H1 (cell line): ENCODE measurements at regions not wholly inside any gene's neighbourhood (a gene's known extent, or its start where the extent isn't known, plus 50 kb on each side); places are given as distances from the start of the nearest gene placed in this dataset.

Experiments
- HDAC6 ChIP-seq: IDR thresholded peaks from one replicate; pipeline ENCODE4 v1.7.1; 2012; ENCODE audit warnings: low read depth, mild to moderate bottlenecking, inconsistent platforms, low read length, moderate library complexity
- JUN ChIP-seq: IDR thresholded peaks from 2 replicates; pipeline ENCODE4 v1.6.1; 2011; ENCODE audit warnings: low read depth, mild to moderate bottlenecking, improper control_type of control experiment, low read length
- MAFK ChIP-seq: IDR thresholded peaks from 2 replicates; pipeline ENCODE4 v1.6.1; 2012; ENCODE audit warnings: low read depth, mild to moderate bottlenecking, improper control_type of control experiment, low read length
- MAX ChIP-seq: IDR thresholded peaks from 2 replicates; pipeline ENCODE4 v1.6.1; 2012; ENCODE audit warnings: inconsistent platforms
- RNF2 ChIP-seq: fragments of 200-900, 300-1000 bp; sonication (generic); IDR thresholded peaks from 2 replicates; pipeline ENCODE4 v1.7.1; 2016; ENCODE audit warnings: borderline replicate concordance, low read depth, mild to moderate bottlenecking, antibody characterized with exemption, low read length; ENCODE audit not compliant: poor library complexity, severe bottlenecking; ENCODE audit errors: missing control alignments
- RXRA ChIP-seq: IDR thresholded peaks from 2 replicates; pipeline ENCODE4 v1.6.1; 2011; ENCODE audit warnings: low read depth, mild to moderate bottlenecking, low read length, moderate library complexity; ENCODE audit not compliant: insufficient read depth
- SIX5 ChIP-seq: IDR thresholded peaks from 2 replicates; pipeline ENCODE4 v1.6.1; 2011; ENCODE audit warnings: mild to moderate bottlenecking, low read depth, low read length
- SP2 ChIP-seq: IDR thresholded peaks from 2 replicates; pipeline ENCODE4 v1.6.1; 2012; ENCODE audit warnings: mild to moderate bottlenecking, low read length, inconsistent platforms
- TBP ChIP-seq: IDR thresholded peaks from 2 replicates; pipeline ENCODE4 v1.6.1; 2011; ENCODE audit warnings: low read depth, low read length, improper control_type of control experiment
- ZNF274 ChIP-seq: IDR thresholded peaks from 2 replicates; pipeline ENCODE4 v1.7.0; 2012; ENCODE audit warnings: low read length, borderline replicate concordance; ENCODE audit errors: extremely low read depth
- TF ChIP-seq, protein P1 (sequence below): fragments of 300-600 bp; sonication (generic); IDR thresholded peaks from 2 replicates; pipeline ENCODE4 v1.7.1; 2012; ENCODE audit warnings: low read length, moderate library complexity, mild to moderate bottlenecking, inconsistent platforms; ENCODE audit not compliant: insufficient replicate concordance

DNA sequence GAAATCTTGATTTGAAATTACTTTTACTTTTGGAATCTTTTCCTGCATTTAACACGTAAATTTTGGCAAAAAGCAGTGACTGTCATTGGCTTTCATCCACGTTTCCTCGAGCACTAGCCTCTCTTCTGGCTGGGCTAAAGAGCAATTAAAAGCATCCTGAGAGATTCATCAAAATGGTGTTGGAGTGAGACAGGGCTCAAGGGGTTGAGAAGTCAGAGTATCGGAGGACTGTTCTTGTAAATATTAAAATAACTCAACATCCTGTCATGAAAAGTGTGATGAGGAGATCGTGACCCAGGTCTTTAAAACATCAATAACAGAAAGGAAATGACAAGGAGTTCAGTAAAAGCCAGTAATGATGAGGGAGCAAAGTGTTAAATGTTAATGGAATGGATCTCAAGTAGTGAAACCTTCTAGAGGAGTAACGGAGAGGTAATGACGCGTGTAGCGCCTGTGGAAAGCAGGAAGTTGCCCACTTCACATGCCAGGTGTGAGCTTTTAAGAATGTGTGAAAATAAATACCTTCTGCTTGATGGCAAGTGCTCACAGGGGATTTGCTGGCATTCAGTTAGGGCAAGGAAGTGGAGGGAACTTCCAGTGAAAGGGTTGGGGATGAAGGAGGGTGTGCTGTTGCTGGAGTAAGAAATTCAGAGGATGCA lies 754.4 kb downstream of the ADCYAP1 start (continued):
- TF ChIP-seq, protein P1, sequence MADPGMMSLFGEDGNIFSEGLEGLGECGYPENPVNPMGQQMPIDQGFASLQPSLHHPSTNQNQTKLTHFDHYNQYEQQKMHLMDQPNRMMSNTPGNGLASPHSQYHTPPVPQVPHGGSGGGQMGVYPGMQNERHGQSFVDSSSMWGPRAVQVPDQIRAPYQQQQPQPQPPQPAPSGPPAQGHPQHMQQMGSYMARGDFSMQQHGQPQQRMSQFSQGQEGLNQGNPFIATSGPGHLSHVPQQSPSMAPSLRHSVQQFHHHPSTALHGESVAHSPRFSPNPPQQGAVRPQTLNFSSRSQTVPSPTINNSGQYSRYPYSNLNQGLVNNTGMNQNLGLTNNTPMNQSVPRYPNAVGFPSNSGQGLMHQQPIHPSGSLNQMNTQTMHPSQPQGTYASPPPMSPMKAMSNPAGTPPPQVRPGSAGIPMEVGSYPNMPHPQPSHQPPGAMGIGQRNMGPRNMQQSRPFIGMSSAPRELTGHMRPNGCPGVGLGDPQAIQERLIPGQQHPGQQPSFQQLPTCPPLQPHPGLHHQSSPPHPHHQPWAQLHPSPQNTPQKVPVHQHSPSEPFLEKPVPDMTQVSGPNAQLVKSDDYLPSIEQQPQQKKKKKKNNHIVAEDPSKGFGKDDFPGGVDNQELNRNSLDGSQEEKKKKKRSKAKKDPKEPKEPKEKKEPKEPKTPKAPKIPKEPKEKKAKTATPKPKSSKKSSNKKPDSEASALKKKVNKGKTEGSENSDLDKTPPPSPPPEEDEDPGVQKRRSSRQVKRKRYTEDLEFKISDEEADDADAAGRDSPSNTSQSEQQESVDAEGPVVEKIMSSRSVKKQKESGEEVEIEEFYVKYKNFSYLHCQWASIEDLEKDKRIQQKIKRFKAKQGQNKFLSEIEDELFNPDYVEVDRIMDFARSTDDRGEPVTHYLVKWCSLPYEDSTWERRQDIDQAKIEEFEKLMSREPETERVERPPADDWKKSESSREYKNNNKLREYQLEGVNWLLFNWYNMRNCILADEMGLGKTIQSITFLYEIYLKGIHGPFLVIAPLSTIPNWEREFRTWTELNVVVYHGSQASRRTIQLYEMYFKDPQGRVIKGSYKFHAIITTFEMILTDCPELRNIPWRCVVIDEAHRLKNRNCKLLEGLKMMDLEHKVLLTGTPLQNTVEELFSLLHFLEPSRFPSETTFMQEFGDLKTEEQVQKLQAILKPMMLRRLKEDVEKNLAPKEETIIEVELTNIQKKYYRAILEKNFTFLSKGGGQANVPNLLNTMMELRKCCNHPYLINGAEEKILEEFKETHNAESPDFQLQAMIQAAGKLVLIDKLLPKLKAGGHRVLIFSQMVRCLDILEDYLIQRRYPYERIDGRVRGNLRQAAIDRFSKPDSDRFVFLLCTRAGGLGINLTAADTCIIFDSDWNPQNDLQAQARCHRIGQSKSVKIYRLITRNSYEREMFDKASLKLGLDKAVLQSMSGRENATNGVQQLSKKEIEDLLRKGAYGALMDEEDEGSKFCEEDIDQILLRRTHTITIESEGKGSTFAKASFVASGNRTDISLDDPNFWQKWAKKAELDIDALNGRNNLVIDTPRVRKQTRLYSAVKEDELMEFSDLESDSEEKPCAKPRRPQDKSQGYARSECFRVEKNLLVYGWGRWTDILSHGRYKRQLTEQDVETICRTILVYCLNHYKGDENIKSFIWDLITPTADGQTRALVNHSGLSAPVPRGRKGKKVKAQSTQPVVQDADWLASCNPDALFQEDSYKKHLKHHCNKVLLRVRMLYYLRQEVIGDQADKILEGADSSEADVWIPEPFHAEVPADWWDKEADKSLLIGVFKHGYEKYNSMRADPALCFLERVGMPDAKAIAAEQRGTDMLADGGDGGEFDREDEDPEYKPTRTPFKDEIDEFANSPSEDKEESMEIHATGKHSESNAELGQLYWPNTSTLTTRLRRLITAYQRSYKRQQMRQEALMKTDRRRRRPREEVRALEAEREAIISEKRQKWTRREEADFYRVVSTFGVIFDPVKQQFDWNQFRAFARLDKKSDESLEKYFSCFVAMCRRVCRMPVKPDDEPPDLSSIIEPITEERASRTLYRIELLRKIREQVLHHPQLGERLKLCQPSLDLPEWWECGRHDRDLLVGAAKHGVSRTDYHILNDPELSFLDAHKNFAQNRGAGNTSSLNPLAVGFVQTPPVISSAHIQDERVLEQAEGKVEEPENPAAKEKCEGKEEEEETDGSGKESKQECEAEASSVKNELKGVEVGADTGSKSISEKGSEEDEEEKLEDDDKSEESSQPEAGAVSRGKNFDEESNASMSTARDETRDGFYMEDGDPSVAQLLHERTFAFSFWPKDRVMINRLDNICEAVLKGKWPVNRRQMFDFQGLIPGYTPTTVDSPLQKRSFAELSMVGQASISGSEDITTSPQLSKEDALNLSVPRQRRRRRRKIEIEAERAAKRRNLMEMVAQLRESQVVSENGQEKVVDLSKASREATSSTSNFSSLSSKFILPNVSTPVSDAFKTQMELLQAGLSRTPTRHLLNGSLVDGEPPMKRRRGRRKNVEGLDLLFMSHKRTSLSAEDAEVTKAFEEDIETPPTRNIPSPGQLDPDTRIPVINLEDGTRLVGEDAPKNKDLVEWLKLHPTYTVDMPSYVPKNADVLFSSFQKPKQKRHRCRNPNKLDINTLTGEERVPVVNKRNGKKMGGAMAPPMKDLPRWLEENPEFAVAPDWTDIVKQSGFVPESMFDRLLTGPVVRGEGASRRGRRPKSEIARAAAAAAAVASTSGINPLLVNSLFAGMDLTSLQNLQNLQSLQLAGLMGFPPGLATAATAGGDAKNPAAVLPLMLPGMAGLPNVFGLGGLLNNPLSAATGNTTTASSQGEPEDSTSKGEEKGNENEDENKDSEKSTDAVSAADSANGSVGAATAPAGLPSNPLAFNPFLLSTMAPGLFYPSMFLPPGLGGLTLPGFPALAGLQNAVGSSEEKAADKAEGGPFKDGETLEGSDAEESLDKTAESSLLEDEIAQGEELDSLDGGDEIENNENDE: no peak
- TF ChIP-seq MAX (no peak), JUN (no peak), ZNF274 (no peak), SP2 (no peak), RXRA (no peak), TBP (no peak), MAFK (no peak), RNF2 (no peak), HDAC6 (no peak), SIX5 (no peak)
